PC-9 (cell line): ENCODE measurements at regions not wholly inside any gene's neighbourhood (a gene's known extent, or its start where the extent isn't known, plus 50 kb on each side); places are given as distances from the start of the nearest gene placed in this dataset.

Experiments
- EZH2 ChIP-seq: fragments of 200-600 bp; sonication (generic); IDR thresholded peaks from 2 replicates; pipeline ENCODE4 v1.8.0; 2017; ENCODE audit warnings: antibody characterized with exemption, low read depth
- TF ChIP-seq, protein P1 (sequence below): fragments of 200-600 bp; sonication (generic); conservative IDR thresholded peaks from 2 replicates; pipeline ENCODE4 v1.6.1; 2017; ENCODE audit warnings: mixed run types, antibody characterized with exemption, mild to moderate bottlenecking, moderate library complexity

DNA sequence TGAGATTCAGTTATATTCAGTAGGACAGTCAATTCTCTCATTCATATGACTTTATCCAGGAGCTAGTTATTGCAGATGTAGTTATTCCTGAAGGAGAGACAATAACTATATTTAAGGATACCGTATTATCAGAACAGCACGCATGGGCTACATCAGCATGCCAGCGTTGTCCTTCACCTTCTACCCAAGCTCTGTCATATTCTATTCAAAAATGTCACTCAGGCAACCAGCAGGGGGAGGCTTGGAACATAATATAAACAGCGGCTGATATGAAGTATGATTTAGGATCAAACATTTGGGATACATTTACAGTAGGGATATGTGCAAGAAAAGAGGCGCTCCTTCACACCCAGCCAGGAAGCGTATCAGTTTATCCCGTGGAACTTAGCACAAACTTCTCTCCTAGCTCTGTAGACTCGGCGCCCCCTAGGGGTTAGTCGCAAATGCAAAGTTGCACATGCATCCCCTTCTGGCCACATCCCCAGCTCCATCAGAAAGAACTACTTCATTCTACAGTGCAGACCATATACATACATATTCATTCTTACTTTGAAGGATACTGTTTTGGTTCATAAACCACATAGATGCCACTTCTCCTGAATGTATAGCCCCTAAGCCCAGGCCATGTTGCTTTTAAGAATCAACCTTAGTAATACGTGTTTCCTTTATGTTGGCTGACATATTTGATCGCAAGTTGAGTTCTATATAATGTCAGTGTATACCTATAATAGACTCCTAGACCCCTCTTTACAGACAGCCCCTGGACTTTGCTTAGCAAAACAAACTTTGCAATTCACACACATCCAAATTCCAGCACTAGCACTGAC is 759.4 kb downstream of the ADCYAP1 start:
- TF ChIP-seq, protein P1, sequence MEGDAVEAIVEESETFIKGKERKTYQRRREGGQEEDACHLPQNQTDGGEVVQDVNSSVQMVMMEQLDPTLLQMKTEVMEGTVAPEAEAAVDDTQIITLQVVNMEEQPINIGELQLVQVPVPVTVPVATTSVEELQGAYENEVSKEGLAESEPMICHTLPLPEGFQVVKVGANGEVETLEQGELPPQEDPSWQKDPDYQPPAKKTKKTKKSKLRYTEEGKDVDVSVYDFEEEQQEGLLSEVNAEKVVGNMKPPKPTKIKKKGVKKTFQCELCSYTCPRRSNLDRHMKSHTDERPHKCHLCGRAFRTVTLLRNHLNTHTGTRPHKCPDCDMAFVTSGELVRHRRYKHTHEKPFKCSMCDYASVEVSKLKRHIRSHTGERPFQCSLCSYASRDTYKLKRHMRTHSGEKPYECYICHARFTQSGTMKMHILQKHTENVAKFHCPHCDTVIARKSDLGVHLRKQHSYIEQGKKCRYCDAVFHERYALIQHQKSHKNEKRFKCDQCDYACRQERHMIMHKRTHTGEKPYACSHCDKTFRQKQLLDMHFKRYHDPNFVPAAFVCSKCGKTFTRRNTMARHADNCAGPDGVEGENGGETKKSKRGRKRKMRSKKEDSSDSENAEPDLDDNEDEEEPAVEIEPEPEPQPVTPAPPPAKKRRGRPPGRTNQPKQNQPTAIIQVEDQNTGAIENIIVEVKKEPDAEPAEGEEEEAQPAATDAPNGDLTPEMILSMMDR, result peak; percentile 80
- TF ChIP-seq EZH2, result no peak
